AG04450 (cell line): ENCODE measurements at regions not wholly inside any gene's neighbourhood (a gene's known extent, or its start where the extent isn't known, plus 50 kb on each side); places are given as distances from the start of the nearest gene placed in this dataset.

Source experiments
- CTCF ChIA-PET: fragments of 300-600, 350-600 bp; formaldehyde crosslinking; extraction: SDS; loops from one replicate; lab custom pipeline; 2022; ENCODE audit warnings: antibody characterized with exemption, inconsistent platforms; lab: Charles Lee
- POLR2A ChIA-PET: fragments of 350-600 bp; formaldehyde crosslinking; extraction: SDS; loops from one replicate; lab custom pipeline; 2021; ENCODE audit warnings: antibody characterized with exemption, inconsistent platforms; lab: Yijun Ruan, JAX
- DNase-seq: peaks from one replicate; pipeline ENCODE4 v3.0.0-alpha.2; 2011; ENCODE audit warnings: low read depth, low spot score
- H3K27ac ChIP-seq: one replicate; pipeline ENCODE4 v1.5.1; 2012; ENCODE audit warnings: low read depth, low read length, control low read depth
- H3K27me3 ChIP-seq: one replicate; pipeline ENCODE4 v1.6.0; 2012; ENCODE audit warnings: low read length; ENCODE audit not compliant: control insufficient read depth, insufficient read depth
- H3K4me3 ChIP-seq: 2 replicates; pipeline ENCODE4 v1.5.1; 2011; ENCODE audit warnings: mild to moderate bottlenecking, low read depth, low read length, control low read depth
- H3K9me3 ChIP-seq: 2 replicates; pipeline ENCODE4 v1.5.1; 2012; ENCODE audit warnings: low read length; ENCODE audit not compliant: control insufficient read depth, insufficient read depth
- CTCF ChIP-seq: IDR thresholded peaks from 2 replicates; pipeline ENCODE4 v1.5.1; 2011; ENCODE audit warnings: low read depth, low read length, control low read depth, inconsistent platforms

GRCh38 chr21:35575280-35575915 is 484.9 kb downstream of the SETD4 start:
- H3K4me3 ChIP-seq = no peak overlapping the region
- H3K27me3 ChIP-seq = no peaks in the 10 kb centered on the region
- DNase-seq = peak; percentile 81
- CTCF ChIA-PET = interaction anchor here (1.0 to 1.1 kb wide), 2 partner anchors 264 to 365 kb away, joined by 3 read pairs; no protein-coding TSS in a partner anchor
- no peak for TF ChIP-seq CTCF
- POLR2A ChIA-PET = interaction anchor here (0.5 kb wide), 1 partner anchor 456 kb away, joined by 6 read pairs; no protein-coding TSS in a partner anchor
- H3K27ac ChIP-seq = no peak overlapping the region
- no peaks in the 10 kb centered on the region for H3K9me3 ChIP-seq

- ChIA-PET CTCF (no interaction called here), POLR2A (no interaction called here)
- Histone ChIP-seq H3K9me3 (no peaks in the 10 kb centered on the region), H3K27me3 (no peaks in the 10 kb centered on the region), H3K27ac (no peak overlapping the region), H3K4me3 (no peak overlapping the region)
- DNase-seq = no peak
- TF ChIP-seq CTCF = no peak
Observed at GRCh38 chr21:35573472-35574374, 486.6 kb downstream of the SETD4 start.

- Histone ChIP-seq H3K4me3 (no peak overlapping the region), H3K27ac (no peak overlapping the region), H3K9me3 (no peaks in the 10 kb centered on the region), H3K27me3 (no peaks in the 10 kb centered on the region)
- no peak for DNase-seq
- ChIA-PET POLR2A (no interaction called here), CTCF (interaction anchor here (1.1 kb wide), 1 partner anchor 11 kb away, joined by 3 read pairs; no protein-coding TSS in a partner anchor)
- no peak for TF ChIP-seq CTCF
Observed at GRCh38 chr21:35571910-35572309, 488.4 kb downstream of the SETD4 start.

- no peaks in the 10 kb centered on the region for H3K27me3 ChIP-seq
- no peak overlapping the region for H3K4me3 ChIP-seq
- DNase-seq = no peak
- no peak overlapping the region for H3K27ac ChIP-seq
- no peak for TF ChIP-seq CTCF
- ChIA-PET POLR2A (no interaction called here), CTCF (no interaction called here)
- no peaks in the 10 kb centered on the region for H3K9me3 ChIP-seq
Observed at GRCh38 chr21:35568643-35569042, 491.7 kb downstream of the SETD4 start.

- no peak for DNase-seq
- TF ChIP-seq CTCF = no peak
- Histone ChIP-seq H3K9me3 (no peaks in the 10 kb centered on the region), H3K4me3 (no peak overlapping the region), H3K27ac (no peak overlapping the region), H3K27me3 (no peaks in the 10 kb centered on the region)
- CTCF ChIA-PET = interaction anchor here (0.6 kb wide), 1 partner anchor 11 kb away, joined by 4 read pairs; no protein-coding TSS in a partner anchor
- POLR2A ChIA-PET = no interaction called here
Observed at GRCh38 chr21:35566874-35567273, 493.5 kb downstream of the SETD4 start.
